Body of pancreas (tissue), 4 donors: ENCODE measurements at regions not wholly inside any gene's neighbourhood (a gene's known extent, or its start where the extent isn't known, plus 50 kb on each side); places are given as distances from the start of the nearest gene placed in this dataset.

Experiments used
- CTCF ChIP-seq, 7 experiments: fragments of 450-650 bp in 4 of 7; fragments of 200-600 bp in 3 of 7; sonication (generic) in 3 of 7; IDR thresholded peaks; one replicate each; pipeline ENCODE4 v1.5.1; 2016 to 2019; ENCODE audit warnings: antibody characterized with exemption in 7 of 7
- POLR2A ChIP-seq, 3 donors: fragments of 450-650 bp; IDR thresholded peaks; one replicate each; pipeline ENCODE4 v1.6.1; 2016; ENCODE audit warnings: antibody characterized with exemption in 3 of 3, mild to moderate bottlenecking in 2 of 3

GRCh38 chr9:109860521-109860920 is 80.5 kb downstream of the PALM2AKAP2 start:
- TF ChIP-seq CTCF (IDR thresholded peaks at IDR 0.05) (no peak), POLR2A (IDR thresholded peaks at IDR 0.05) (no peak)
